H1 (cell line): ENCODE measurements at regions not wholly inside any gene's neighbourhood (a gene's known extent, or its start where the extent isn't known, plus 50 kb on each side); places are given as distances from the start of the nearest gene placed in this dataset.

Experiments
- CTCF ChIA-PET: fragments of 300-600 bp; sonication (Branson Sonifier 250); formaldehyde crosslinking; loops from one replicate; lab custom pipeline; 2021; ENCODE audit not compliant: partially characterized antibody; lab: Charles Lee
- POLR2A ChIA-PET: fragments of 300-600 bp; sonication (Branson Sonifier 250); formaldehyde crosslinking; loops from one replicate; lab custom pipeline; 2021; ENCODE audit warnings: inconsistent platforms; ENCODE audit not compliant: partially characterized antibody; lab: Charles Lee
- DNase-seq, 2 experiments: peaks; one replicate each; pipeline versions ENCODE4 v3.0.0 to v3.0.0-alpha.2; 2010 to 2022; ENCODE audit warnings: low spot score in 2 of 2, low read depth in 1 of 2, mixed read lengths in 1 of 2
- FAIRE-seq: peaks from 2 replicates; lab custom pipeline; 2011; peaks lifted over from hg19 to GRCh38; lab: Jason Lieb, UNC
- H2AFZ ChIP-seq: 2 replicates; pipeline ENCODE4 v1.8.1; 2012; ENCODE audit warnings: low read length, inconsistent platforms
- H2AK5ac ChIP-seq: 2 replicates; pipeline ENCODE4 v1.6.1; 2013; ENCODE audit warnings: low read depth, low read length
- H2BK120ac ChIP-seq: replicated peaks from 2 replicates; pipeline ENCODE3; 2013; ENCODE audit warnings: low read depth, low read length, inconsistent platforms
- H2BK12ac ChIP-seq: 2 replicates; pipeline ENCODE4 v1.6.1; 2013; ENCODE audit warnings: low read depth, low read length
- H2BK15ac ChIP-seq: 2 replicates; pipeline ENCODE4 v1.6.1; 2013; ENCODE audit warnings: low read length
- H2BK20ac ChIP-seq: 2 replicates; pipeline ENCODE4 v1.6.1; 2013; ENCODE audit warnings: low read length
- H2BK5ac ChIP-seq: 2 replicates; pipeline ENCODE4 v1.6.1; 2013; ENCODE audit warnings: low read depth, low read length
- H3K14ac ChIP-seq: 2 replicates; pipeline ENCODE4 v1.6.1; 2013; ENCODE audit warnings: inconsistent platforms; ENCODE audit not compliant: insufficient read length
- H3K18ac ChIP-seq: 2 replicates; pipeline ENCODE4 v1.6.1; 2013; ENCODE audit warnings: low read length; ENCODE audit errors: extremely low read depth
- H3K23ac ChIP-seq: 2 replicates; pipeline ENCODE4 v1.6.1; 2013; ENCODE audit warnings: inconsistent platforms; ENCODE audit not compliant: insufficient read length
- H3K23me2 ChIP-seq: 2 replicates; pipeline ENCODE4 v1.6.1; 2013; ENCODE audit warnings: low read depth, low read length
- H3K27ac ChIP-seq: 2 replicates; pipeline ENCODE4 v1.6.1; 2011; ENCODE audit warnings: low read depth, low read length, inconsistent platforms
- H3K27me3 ChIP-seq, 4 experiments: replicated peaks in 1 of 4; 1 replicate in 1 of 4; 2 replicates in 3 of 4; pipeline versions ENCODE4 v1.6.1 to v1.8.1; 2011 to 2013; ENCODE audit warnings: low read length in 3 of 4, mild to moderate bottlenecking in 3 of 4, inconsistent platforms in 2 of 4, mixed read lengths in 2 of 4, moderate library complexity in 1 of 4; ENCODE audit not compliant: control insufficient read depth in 3 of 4, insufficient read depth in 3 of 4; ENCODE audit errors: extremely low read depth in 1 of 4
- H3K36me3 ChIP-seq, 4 experiments: 2 replicates each; pipeline versions ENCODE4 v1.6.1 to v1.8.1; 2011 to 2013; ENCODE audit warnings: mild to moderate bottlenecking in 4 of 4, low read length in 3 of 4, moderate library complexity in 2 of 4, control low read depth in 1 of 4, inconsistent platforms in 1 of 4; ENCODE audit not compliant: insufficient read depth in 4 of 4, control insufficient read depth in 2 of 4
- H3K4ac ChIP-seq: replicated peaks from 2 replicates; pipeline ENCODE3; 2013; ENCODE audit warnings: low read length, low read depth, mixed read lengths, inconsistent platforms; ENCODE audit not compliant: insufficient read length
- H3K4me1 ChIP-seq, 4 experiments: replicated peaks in 1 of 4; 1 replicate in 1 of 4; 2 replicates in 3 of 4; pipeline versions ENCODE4 v1.6.1 to v1.8.1; 2011 to 2013; ENCODE audit warnings: low read length in 3 of 4, inconsistent platforms in 2 of 4, mixed read lengths in 1 of 4; ENCODE audit not compliant: insufficient read depth in 4 of 4, control insufficient read depth in 3 of 4
- H3K4me2 ChIP-seq, 2 experiments: 2 replicates each; pipeline versions ENCODE4 v1.6.1 to v1.8.1; 2011 to 2013; ENCODE audit warnings: low read depth in 2 of 2, low read length in 2 of 2, control low read depth in 1 of 2, inconsistent platforms in 1 of 2, mild to moderate bottlenecking in 1 of 2; ENCODE audit not compliant: insufficient read depth in 1 of 2
- H3K4me3 ChIP-seq, 4 experiments: fragments of 200-600, 300-600 bp in 1 of 4; sonication (generic), shearing (Covaris generic), sonication (Bioruptor Twin) in 1 of 4; 2 replicates each; pipeline versions ENCODE4 v1.5.1 to v1.8.1; 2011 to 2016; ENCODE audit warnings: low read length in 4 of 4, low read depth in 3 of 4, control low read depth in 2 of 4, inconsistent platforms in 2 of 4, mild to moderate bottlenecking in 2 of 4, mixed read lengths in 1 of 4, moderate library complexity in 1 of 4; ENCODE audit not compliant: insufficient read depth in 2 of 4; ENCODE audit errors: extremely low read depth in 1 of 4
- H3K56ac ChIP-seq: replicated peaks from 2 replicates; pipeline ENCODE3; 2013; ENCODE audit warnings: low read depth, mild to moderate bottlenecking, mixed read lengths, low read length, inconsistent platforms; ENCODE audit not compliant: insufficient read length
- H3K79me1 ChIP-seq: 2 replicates; pipeline ENCODE4 v1.6.1; 2013; ENCODE audit warnings: low read depth, low read length, control low read depth
- H3K79me2 ChIP-seq, 2 experiments: 2 replicates each; pipeline versions ENCODE4 v1.6.1 to v1.8.1; 2012 to 2013; ENCODE audit warnings: low read length in 2 of 2, mild to moderate bottlenecking in 2 of 2, inconsistent platforms in 1 of 2; ENCODE audit not compliant: insufficient read depth in 2 of 2, control insufficient read depth in 1 of 2
- H3K9ac ChIP-seq, 4 experiments: replicated peaks in 1 of 4; 1 replicate in 1 of 4; 2 replicates in 3 of 4; pipeline versions ENCODE4 v1.6.1 to v1.8.1; 2011 to 2013; ENCODE audit warnings: low read depth in 3 of 4, low read length in 3 of 4, control low read depth in 2 of 4, mild to moderate bottlenecking in 2 of 4, moderate library complexity in 2 of 4, inconsistent platforms in 1 of 4; ENCODE audit errors: extremely low read depth in 1 of 4
- H3K9me3 ChIP-seq, 2 experiments: 2 replicates each; pipeline versions ENCODE4 v1.6.1 to v1.8.1; 2012 to 2013; ENCODE audit warnings: mild to moderate bottlenecking in 2 of 2, moderate library complexity in 2 of 2, control low read depth in 1 of 2, inconsistent platforms in 1 of 2, low read depth in 1 of 2, low read length in 1 of 2, mixed read lengths in 1 of 2; ENCODE audit not compliant: insufficient read depth in 2 of 2
- H4K20me1 ChIP-seq, 2 experiments: replicated peaks in 1 of 2; 2 replicates each; pipeline versions ENCODE3 to v1.8.1; 2011 to 2013; ENCODE audit warnings: inconsistent platforms in 2 of 2, low read length in 2 of 2, mild to moderate bottlenecking in 1 of 2; ENCODE audit not compliant: insufficient read depth in 2 of 2, control insufficient read depth in 1 of 2
- H4K5ac ChIP-seq: 2 replicates; pipeline ENCODE4 v1.6.1; 2013; ENCODE audit warnings: low read length, low read depth, mixed read lengths, inconsistent platforms; ENCODE audit not compliant: insufficient read length
- H4K8ac ChIP-seq: 2 replicates; pipeline ENCODE4 v1.8.0; 2013; ENCODE audit warnings: mild to moderate bottlenecking, moderate library complexity, low read length, inconsistent platforms; ENCODE audit not compliant: insufficient read depth; ENCODE audit errors: extremely low read depth
- H4K91ac ChIP-seq: replicated peaks from 2 replicates; pipeline ENCODE3; 2013; ENCODE audit warnings: low read length, mixed read lengths, inconsistent platforms; ENCODE audit not compliant: insufficient read length
- SIRT6 ChIP-seq: IDR thresholded peaks from one replicate; pipeline ENCODE4 v1.7.1; 2012; ENCODE audit warnings: low read length, inconsistent platforms
- TAF7 ChIP-seq: optimal IDR thresholded peaks from 2 replicates; pipeline ENCODE3; 2011; ENCODE audit warnings: low read depth, mild to moderate bottlenecking, inconsistent platforms, low read length, moderate library complexity, borderline replicate concordance

- H3K4me2 ChIP-seq: no peak overlapping the region
- H3K79me2 ChIP-seq: no peaks in the 10 kb centered on the region
- ChIA-PET POLR2A (no interaction called here), CTCF (interaction anchor here (0.7 kb wide), 1 partner anchor 124 kb away, joined by 3 read pairs; no protein-coding TSS in a partner anchor)
- H2BK12ac ChIP-seq: no peak overlapping the region
- H4K20me1 ChIP-seq: no peaks in the 10 kb centered on the region
- H4K5ac ChIP-seq: no peak overlapping the region
- H3K9me3 ChIP-seq: no peaks in the 10 kb centered on the region
- H3K18ac ChIP-seq: no peak overlapping the region
- no peak overlapping the region for H4K91ac ChIP-seq
- no peak overlapping the region for H2BK5ac ChIP-seq
- H3K36me3 ChIP-seq: no peaks in the 10 kb centered on the region
- no peaks in the 10 kb centered on the region for H3K27me3 ChIP-seq
- FAIRE-seq: no peak
- H3K56ac ChIP-seq: no peak overlapping the region
- H3K23me2 ChIP-seq: no peaks in the 10 kb centered on the region
- no peak overlapping the region for H3K27ac ChIP-seq
- H3K23ac ChIP-seq: no peak overlapping the region
- H4K8ac ChIP-seq: no peak overlapping the region
- H2AFZ ChIP-seq: no peak overlapping the region
- H3K4me3 ChIP-seq: no peak overlapping the region
- H2BK15ac ChIP-seq: no peak overlapping the region
- no peak for DNase-seq
- no peak overlapping the region for H3K9ac ChIP-seq
- H3K14ac ChIP-seq: no peak overlapping the region
- H3K79me1 ChIP-seq: no peaks in the 10 kb centered on the region
- no peak overlapping the region for H2AK5ac ChIP-seq
- H2BK120ac ChIP-seq: no peak overlapping the region
- no peaks in the 10 kb centered on the region for H3K4me1 ChIP-seq
- no peak overlapping the region for H3K4ac ChIP-seq
- H2BK20ac ChIP-seq: no peak overlapping the region
- TF ChIP-seq TAF7 (no peak), SIRT6 (no peak)
Measured at GRCh38 chr10:63008491-63008890, 124.6 kb upstream of the NRBF2 start.
